NCI-H345 treated with DMSO at 0.1 percent for 48 hours (cell line): ENCODE measurements at regions not wholly inside any gene's neighbourhood (a gene's known extent, or its start where the extent isn't known, plus 50 kb on each side); places are given as distances from the start of the nearest gene placed in this dataset.
"Not testable (repeated sequence)": the region's sequence is repeated elsewhere in the genome, so short reads cannot be mapped to it uniquely, and the experiment has no call there.

Experiments used
- DNase-seq: peaks from one replicate; lab custom pipeline; 2025; ENCODE audit not compliant: unreplicated experiment; lab: John Stamatoyannopoulos, UW

DNA sequence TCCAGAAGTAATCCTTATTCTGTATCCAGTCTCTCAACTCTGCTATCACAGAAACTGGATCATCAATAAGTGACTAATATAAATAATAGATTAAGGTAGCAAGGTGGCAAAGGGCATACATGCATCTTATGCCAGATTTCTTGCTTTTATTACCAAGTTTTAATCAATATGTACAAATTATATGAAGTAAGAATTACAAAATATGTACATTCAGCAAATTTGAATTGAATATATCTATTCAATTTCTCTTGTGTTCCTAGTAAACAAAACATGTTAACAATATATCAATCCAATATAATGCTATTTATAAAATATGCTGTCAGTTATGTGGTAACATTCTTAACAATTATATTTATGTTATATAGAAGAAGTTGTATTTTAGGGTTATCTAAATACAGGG is 488.7 kb upstream of the COX7C start:
- no peak for DNase-seq

DNA sequence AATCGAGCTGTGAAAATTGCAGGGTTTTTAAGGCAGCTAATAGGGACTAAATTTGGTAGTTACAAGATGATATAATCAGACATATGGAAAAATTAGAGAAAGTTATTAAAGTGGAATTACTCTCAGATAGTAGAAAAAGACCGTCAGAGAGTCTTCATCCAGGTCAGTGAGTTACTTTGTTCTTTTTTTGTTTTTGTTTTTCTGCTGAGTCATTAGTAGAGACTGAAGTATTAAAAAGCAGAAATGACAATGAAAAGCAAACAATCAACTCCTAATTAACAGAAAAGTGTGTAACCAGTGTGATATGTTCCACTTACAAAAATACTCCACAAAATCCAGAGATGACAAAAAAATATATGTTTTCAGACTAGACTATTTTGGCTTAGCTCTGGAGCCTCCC is 480.4 kb upstream of the COX7C start:
- no peak for DNase-seq

DNA sequence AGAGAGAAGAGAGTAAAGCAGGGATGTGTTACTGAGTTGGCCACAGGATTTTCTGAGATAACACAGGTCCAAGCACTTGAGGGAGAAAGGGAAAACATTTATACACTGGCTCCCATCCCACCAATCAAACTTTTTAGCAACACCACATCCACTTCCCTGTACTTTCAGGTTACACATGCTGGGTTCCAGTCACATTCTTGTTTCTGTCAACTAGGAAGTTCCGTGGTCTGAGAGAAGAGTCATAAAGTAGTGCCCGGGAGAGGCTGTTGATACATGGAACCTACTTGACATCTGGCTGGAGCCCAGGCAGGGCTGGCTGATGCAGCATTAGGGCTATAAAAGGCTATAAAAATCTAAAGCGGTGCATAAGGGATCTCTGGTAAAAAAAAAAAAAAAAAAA is 473.9 kb upstream of the COX7C start:
- DNase-seq = no peak

DNA sequence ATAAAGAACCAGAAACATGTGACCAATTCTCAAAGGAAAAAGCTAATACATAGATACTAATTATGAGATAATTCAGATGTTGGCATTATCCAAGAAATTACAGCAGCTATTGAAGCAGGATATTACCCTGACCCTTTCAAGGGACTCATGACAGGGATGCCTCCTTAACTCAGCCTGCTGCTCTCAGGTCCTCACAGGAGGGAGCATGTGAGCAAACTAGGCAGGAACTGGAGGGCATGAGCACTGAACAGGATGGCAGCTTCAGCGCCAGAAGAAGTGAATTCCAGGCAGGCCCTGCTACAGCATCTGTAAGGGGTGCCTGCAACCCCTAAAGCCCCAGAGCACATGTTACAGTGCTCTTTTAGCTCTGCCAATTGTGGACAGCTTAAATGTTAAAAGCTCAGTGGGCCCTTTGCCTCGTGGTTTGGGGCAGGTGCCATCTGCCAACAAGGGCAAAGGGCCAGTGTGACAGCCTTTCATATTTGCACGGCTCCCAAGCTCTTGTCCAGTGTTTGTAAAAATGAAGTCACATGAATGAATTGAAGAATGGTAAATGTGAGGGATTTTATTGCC is 464.7 kb upstream of the COX7C start:
- DNase-seq = no peak

DNA sequence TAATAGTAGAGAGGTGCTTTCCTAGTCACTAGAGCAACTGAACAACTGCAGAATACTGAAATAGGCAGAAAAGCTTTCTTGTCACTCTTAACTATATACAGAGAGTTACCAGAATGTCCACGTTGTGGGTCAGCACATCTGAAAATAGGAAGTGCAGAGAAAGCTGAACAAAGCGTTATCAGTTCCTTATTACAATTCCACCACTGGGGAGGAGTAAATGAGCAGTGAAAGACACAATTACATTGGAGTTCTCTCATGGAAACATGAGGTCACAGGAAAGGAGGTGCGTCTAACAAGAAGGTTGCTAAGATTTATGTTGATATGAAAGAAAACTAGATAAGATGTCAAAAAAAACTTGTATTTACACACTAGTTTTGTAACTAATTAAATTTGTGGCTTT is 461.9 kb upstream of the COX7C start:
- no peak for DNase-seq

DNA sequence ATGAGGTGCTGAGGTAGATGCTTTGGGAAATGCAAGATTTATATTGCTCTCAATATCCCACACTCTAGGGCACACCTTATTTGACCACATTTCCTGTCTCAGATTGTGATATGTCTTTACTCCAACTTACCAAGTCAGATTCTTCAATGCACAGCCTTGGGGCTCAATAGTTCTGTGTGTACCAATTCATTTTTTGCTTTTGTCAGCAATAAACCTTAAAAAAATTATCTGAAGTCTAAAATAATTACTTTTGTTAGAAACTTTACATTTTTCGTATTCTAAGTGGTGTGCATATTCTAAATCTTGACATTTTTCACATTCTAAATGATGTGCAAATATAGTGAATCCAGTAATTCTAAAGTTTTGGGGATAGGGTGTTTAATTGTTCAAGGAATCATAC is 447.5 kb upstream of the COX7C start:
- DNase-seq = no peak

DNA sequence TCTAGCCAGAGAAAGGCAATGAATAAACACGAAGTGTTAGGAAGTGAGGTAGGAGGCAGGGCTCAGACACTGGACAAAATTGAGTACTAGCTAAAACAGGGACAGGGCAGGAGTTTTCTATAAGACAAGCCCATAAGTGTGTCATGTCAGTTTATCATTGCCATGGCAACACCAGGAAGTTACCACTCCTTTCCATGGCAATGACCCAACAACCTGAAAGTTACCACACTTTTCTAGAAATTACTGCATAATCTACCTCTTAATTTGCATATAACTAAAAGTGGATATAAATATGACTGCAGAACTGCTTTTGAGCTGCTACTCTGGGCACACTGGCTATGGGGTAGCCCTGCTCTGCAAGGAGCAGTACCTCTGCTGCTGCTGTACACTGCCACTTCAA is 442.5 kb upstream of the COX7C start:
- DNase-seq = no peak

DNA sequence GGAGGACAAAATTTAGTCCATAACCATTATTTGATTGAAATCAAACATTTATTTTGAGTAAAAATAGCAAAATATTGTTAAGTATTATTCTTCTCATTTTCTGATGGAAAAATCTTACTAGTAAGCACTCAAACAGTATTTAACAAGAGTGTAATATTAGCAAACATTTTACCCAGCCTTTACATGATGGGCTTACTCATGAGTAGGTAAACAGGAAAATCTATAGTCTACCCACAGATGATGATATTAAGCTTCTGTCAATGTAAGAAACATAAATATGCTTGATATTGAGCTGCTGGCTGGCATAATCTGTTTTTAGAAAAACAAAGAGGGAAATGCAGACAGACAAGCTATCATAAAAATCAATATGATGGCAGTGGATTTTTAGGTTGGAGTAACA is 418.5 kb upstream of the COX7C start:
- DNase-seq = no peak

DNA sequence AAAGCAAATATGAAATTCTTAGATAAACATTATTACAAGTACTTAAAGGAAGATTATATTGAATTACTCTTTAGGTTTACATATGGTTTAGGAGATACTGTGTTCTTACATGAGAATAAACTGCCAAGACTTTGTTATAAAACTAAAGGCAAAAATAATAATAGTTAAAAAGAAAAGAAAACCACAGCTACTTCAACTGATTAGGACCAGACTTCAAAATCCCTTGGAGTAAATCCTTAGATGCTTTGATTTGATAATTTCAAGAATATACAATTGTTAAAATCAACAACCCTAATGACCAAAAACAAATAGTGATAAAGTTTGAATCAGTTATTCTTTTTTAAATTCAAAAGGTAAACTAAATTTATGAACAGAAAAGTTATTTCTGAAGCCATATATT is 389.6 kb upstream of the COX7C start:
- DNase-seq = no peak

DNA sequence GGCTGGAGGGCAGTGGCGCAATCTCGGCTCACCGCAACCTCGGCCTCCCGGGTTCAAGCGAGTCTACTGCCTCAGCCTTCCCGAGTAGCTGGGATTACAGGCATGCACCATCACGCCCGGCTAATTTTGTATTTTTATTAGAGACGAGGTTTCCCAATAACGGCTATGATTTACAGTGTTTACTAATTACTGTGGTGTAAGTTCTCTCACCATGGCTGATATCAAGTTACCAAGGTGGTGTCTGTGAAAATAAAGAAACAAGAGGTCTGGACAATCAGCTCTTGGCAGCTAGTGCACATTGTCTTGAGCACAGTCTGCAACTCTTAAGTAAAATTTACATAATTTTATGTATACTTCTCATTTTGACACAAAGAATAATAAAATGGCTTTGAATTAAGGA is 385.5 kb upstream of the COX7C start:
- no peak for DNase-seq

DNA sequence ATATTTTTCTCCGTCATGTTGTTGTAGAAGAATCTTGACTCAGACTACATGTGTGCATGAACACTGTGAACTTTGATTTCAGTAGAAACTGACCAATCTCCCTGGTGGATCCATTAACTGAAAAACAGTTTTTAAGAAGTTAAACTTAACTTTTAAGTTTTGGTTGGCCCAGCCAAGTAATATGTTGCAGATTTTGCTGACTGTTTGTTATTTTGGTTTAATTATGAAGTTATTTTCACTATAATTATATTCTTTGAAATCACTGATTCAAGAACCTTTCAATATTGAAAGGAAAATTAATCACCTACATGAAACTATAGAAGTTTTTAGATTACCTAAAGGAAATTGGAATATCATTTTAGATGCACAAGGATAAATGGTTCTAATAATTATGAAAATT is 373.6 kb upstream of the COX7C start:
- DNase-seq = no peak

DNA sequence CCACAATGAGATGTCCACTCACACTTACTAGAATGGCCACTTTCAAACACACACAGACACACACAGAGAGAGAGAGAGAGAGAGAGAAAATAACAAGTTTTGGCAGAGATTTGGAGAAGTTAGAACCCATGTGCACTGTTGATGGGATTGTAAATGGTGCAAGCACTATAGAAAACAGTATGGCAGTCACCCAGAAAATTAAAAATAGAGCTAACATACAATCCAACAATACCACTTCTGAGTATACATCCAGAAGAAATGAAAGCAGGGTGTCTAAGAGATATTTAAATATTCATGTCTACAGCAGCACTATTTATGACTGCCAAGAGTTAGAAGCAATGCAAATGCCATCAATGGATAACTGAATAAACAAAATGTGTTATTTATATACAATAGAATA is 359.9 kb upstream of the COX7C start:
- no peak for DNase-seq

DNA sequence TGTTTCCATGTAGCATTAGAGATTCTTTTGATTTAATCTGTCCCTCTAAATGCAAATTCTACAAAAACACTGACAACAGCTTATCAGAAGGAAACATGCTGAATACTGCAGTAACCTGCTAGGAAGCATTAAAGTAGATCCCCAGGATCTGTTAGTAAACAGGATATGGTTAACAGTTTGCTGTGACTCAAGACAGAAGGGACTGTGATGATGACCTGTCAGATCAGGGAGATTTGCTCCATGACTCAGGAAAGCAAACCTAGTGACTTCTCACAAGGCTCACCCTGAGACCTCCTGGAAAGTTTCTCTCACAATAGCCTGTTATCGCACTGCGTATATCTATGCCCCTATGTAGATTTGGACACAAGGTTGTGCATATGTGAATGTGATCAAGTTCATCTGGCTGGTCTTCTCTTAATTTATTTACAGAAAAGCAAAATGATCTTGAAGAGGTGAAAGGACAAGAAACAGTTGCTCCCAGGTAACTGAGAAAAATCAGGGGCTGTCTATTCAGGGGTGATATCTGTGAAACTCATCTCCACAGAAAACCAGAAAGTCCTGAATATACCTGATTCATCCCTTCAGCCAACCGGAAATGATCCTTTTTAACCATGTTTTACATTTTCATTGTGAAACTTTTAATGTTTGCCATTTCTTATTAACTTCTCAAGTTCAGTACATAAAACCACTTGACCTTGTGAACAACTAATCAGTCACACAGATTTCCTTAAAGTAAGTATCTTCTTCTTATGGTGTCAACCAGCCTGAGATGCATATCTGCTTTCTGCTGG is 333.1 kb upstream of the COX7C start:
- DNase-seq = not testable (repeated sequence)

DNA sequence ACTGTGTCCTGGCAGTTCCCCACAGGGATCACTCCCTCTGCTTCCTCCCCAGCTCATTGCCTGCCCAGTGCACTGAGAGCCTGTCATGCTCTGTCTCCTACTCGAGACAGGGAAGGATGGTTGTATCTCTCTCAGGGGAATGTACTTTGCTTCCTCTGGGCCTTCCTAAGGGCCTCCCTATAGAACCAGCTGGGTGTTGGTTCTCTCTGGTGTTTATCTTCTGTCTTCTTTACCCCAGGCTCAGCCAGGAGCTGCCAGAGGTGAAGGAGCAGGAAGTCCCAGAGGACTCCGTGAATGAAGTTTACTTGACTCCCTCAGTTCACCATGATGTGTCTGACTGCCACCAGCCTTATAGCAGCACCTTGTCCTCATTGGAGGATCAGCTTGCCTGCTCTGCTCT is 330.3 kb upstream of the COX7C start:
- DNase-seq = not testable (repeated sequence)

DNA sequence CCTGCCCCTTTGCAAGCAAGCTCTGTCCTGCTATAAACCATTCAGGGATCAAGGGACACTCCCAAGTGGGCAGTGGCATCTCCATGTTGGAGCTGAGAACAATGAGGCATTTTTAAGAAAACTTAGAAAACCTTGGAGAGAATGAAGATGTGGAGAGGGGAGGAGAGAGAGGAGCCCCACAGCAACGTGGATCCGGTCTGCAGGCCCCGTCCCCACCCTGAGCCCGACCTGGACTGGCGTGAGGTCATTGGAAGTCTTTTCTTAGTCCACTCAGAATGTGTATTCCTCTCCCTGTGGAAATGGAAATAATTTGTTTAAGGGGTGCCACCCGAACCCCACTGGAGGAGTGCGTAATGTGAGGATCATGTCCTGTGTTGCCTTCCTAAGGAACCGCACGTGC is 328.0 kb upstream of the COX7C start:
- DNase-seq = not testable (repeated sequence)

DNA sequence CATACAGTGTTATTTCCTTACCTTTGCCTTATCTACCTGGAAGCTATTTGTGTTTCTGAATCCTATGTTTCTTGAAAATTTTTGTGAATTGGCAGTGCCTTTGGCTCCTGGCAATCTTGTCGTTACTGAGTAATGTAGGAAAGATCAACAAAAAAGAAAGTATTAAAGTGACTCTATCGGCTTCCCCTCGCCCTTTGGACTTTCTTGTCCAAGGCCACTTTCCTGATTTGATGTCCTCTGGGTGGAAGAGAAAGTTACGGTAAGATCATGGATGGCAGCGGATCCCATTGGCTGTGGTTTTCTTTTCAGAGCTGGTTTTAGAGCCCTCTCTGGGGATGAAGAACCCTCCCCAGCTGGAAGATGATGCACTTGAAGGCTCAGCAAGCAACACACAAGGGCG is 324.9 kb upstream of the COX7C start:
- DNase-seq = not testable (repeated sequence)

DNA sequence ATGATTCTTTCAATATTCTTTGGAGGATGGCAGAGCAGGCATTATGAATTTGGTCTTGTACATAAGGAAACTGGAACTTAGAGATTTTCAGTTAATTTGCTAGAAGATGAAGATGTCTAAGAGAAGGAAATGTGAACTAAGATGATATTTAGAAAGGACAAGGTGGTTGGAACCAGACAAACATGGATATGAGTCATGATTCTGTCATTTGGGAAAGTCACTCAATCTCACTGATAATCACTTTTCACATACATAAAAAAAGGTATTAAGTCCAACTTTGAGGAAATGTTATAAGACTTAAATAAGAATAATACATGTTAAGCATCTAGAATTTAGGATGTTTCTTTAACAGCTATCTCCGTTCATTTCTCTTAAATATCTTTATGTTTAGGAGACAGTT is 315.1 kb upstream of the COX7C start:
- not testable (repeated sequence) for DNase-seq

DNA sequence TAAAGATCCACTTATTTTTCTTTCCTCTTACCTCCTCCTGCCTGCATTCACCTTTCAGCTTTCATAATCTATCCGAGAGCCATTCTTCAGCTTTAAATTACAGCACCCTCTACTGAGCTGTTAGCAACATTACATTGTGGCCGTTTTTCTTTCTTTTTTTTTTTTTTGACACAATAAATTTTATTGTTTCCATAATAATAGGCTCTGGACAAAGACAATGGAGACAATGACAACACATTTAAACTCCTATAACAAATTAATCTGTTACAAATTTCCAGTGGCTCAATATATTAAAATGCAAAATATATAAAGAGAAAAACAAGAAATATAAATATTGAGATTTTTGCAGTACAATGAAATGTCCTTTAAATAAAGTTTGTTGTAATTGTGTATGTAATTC is 312.7 kb upstream of the COX7C start:
- not testable (repeated sequence) for DNase-seq

DNA sequence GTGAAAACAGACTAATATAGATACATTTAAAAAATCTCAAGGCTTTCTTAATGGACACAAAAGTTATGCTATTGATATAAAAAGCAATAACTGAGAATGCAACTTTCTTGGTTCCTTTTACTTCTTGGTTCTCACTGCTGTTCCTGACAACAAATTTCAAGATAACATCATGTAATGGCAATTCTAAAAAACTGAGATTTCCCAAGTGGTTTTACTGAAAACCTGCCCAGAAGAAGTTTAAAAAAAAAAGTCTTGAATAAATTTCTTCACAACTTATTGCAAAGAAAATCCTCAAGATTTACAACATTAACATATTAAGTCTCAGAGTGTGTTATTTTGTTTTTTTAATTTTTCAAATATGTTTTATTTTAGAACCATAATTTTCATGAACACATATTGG is 302.8 kb upstream of the COX7C start:
- DNase-seq = no peak

DNA sequence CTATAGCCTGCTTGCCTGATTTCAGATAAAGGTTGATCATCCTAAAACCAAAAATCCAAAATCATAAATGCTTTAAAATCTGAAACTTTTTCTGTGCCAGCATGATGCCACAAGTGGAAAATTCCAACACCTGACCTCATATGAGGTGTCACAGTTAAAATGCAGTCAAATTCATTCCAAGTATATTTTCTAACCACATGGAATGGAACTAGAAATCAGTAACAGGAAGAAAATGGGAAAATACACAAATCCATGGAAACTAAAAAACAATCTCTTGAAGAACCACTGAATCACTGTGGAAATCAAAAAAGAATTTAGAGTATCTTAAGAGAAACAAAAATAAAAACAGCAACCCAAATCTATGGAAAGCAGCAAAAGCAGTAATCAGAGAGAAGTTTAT is 297.5 kb upstream of the COX7C start:
- DNase-seq = no peak

DNA sequence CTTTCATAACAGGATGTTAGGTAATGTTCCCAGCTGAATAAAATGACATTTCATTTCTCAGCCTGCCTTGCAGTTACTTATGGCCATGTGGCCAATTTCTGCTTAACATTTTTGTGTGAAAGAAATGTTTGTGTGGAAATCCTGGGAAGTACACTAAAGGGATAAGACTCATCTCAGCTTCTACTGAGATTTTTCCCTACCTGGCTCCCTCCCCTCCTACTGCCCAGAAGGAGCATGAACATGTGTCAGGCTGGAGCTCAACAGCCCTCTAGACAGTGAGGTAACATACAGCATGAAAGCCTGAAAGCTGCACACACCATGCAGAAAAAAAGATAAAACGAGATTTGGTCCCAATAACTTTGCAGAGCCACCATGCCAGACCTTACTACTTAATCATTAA is 288.4 kb upstream of the COX7C start:
- no peak for DNase-seq

DNA sequence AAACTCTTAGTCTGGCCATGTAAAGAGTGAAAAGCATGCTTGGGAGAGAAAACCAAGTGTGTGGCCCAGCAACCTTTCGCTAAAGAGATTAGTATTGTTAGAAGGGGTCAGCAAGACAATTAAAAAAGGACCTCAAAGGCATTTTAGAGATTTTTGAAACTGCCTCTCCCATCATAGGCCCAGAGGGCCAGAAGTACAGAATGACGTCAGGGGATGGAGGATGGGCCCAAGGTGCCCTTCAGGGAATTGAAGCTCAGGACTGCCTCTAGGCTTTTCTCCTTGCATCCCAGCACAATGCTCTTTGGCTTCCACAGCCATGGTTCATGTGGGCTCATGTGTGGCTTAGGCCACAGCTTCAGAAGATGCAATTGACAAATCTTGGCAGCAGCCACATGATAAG is 287.0 kb upstream of the COX7C start:
- DNase-seq = no peak

DNA sequence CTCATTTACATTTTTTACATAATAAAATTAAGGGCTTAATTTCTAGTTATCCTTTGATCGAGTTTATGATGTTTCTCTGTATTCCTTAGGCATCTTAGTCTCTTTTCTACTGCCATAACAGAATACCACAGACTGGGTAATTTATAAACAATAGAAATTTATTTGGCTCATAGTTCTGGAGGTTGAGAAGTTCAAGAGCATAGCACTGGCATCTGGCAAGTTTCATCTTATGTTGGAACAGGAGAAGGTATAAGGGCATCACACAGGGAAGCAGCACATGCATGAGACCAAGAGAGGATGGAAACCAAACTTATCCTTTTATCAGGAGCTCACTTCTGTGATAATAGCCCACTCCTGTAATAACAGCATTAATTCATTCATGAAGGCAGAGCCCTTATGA is 284.9 kb upstream of the COX7C start:
- no peak for DNase-seq
